H9 (cell line): ENCODE measurements at regions not wholly inside any gene's neighbourhood (a gene's known extent, or its start where the extent isn't known, plus 50 kb on each side); places are given as distances from the start of the nearest gene placed in this dataset.

Experiments
- DNase-seq: peaks from one replicate; pipeline ENCODE4 v3.0.0-alpha.2; 2017
- H2AFZ ChIP-seq: one replicate; pipeline ENCODE4 v1.6.1; 2013; ENCODE audit warnings: mild to moderate bottlenecking, low read length, control low read depth, moderate library complexity
- H2AK5ac ChIP-seq: 2 replicates; pipeline ENCODE4 v1.6.1; 2013; ENCODE audit warnings: low read length, control low read depth, mixed read lengths; ENCODE audit not compliant: insufficient read length
- H2BK120ac ChIP-seq: one replicate; pipeline ENCODE4 v1.6.1; 2013; ENCODE audit warnings: low read depth, mild to moderate bottlenecking, low read length, control low read depth, inconsistent platforms; ENCODE audit not compliant: poor library complexity, severe bottlenecking
- H2BK12ac ChIP-seq: 2 replicates; pipeline ENCODE4 v1.6.1; 2013; ENCODE audit warnings: low read length, control low read depth, mixed read lengths, low read depth; ENCODE audit not compliant: insufficient read length
- H2BK15ac ChIP-seq: 2 replicates; pipeline ENCODE4 v1.6.1; 2013; ENCODE audit warnings: low read depth, low read length, control low read depth
- H2BK20ac ChIP-seq: one replicate; pipeline ENCODE4 v1.6.1; 2013; ENCODE audit warnings: low read depth, mild to moderate bottlenecking, low read length, control low read depth, inconsistent platforms; ENCODE audit not compliant: poor library complexity, severe bottlenecking
- H2BK5ac ChIP-seq: 2 replicates; pipeline ENCODE4 v1.6.1; 2013; ENCODE audit warnings: low read length, control low read depth, mixed read lengths; ENCODE audit not compliant: insufficient read length
- H3K14ac ChIP-seq: 2 replicates; pipeline ENCODE4 v1.6.1; 2013; ENCODE audit warnings: low read length, control low read depth; ENCODE audit not compliant: insufficient read depth
- H3K18ac ChIP-seq: 2 replicates; pipeline ENCODE4 v1.6.1; 2013; ENCODE audit warnings: low read depth, mild to moderate bottlenecking, mixed read lengths, low read length, control low read depth; ENCODE audit not compliant: insufficient read length
- H3K23ac ChIP-seq: 2 replicates; pipeline ENCODE4 v1.6.1; 2013; ENCODE audit warnings: low read length, control low read depth, mixed read lengths, low read depth; ENCODE audit not compliant: insufficient read length
- H3K23me2 ChIP-seq: 2 replicates; pipeline ENCODE4 v1.6.1; 2013; ENCODE audit warnings: low read depth, mild to moderate bottlenecking, mixed read lengths, low read length, control low read depth; ENCODE audit not compliant: insufficient read length, poor library complexity, severe bottlenecking
- H3K27ac ChIP-seq: 2 replicates; pipeline ENCODE4 v1.5.1; 2013; ENCODE audit warnings: low read length, control low read depth, mixed read lengths, low read depth; ENCODE audit not compliant: insufficient read length
- H3K27me3 ChIP-seq: 2 replicates; pipeline ENCODE4 v1.6.1; 2013; ENCODE audit warnings: low read length, control low read depth, inconsistent platforms; ENCODE audit not compliant: insufficient read depth
- H3K4ac ChIP-seq: 2 replicates; pipeline ENCODE4 v1.6.1; 2013; ENCODE audit warnings: low read depth, mild to moderate bottlenecking, control low read depth, inconsistent platforms, low read length, moderate library complexity
- H3K4me1 ChIP-seq: 2 replicates; pipeline ENCODE4 v1.6.1; 2013; ENCODE audit warnings: low read length, control low read depth, inconsistent platforms; ENCODE audit not compliant: insufficient read depth
- H3K4me2 ChIP-seq: 2 replicates; pipeline ENCODE4 v1.6.1; 2013; ENCODE audit warnings: low read length, control low read depth, mixed read lengths; ENCODE audit not compliant: insufficient read length, insufficient read depth
- H3K56ac ChIP-seq: 2 replicates; pipeline ENCODE4 v1.6.1; 2013; ENCODE audit warnings: low read depth, mild to moderate bottlenecking, mixed read lengths, low read length, control low read depth; ENCODE audit not compliant: insufficient read length
- H3K79me1 ChIP-seq: 2 replicates; pipeline ENCODE4 v1.6.1; 2013; ENCODE audit warnings: low read depth, mild to moderate bottlenecking, moderate library complexity, low read length, control low read depth, inconsistent platforms; ENCODE audit not compliant: insufficient read depth, poor library complexity, severe bottlenecking
- H3K79me2 ChIP-seq: 2 replicates; pipeline ENCODE4 v1.6.1; 2013; ENCODE audit warnings: low read length, control low read depth, inconsistent platforms; ENCODE audit not compliant: insufficient read depth
- H3K9ac ChIP-seq: 2 replicates; pipeline ENCODE4 v1.6.1; 2013; ENCODE audit warnings: low read length, control low read depth, mixed read lengths; ENCODE audit not compliant: insufficient read length; ENCODE audit errors: extremely low read depth
- H3K9me3 ChIP-seq: one replicate; pipeline ENCODE4 v1.6.1; 2013; ENCODE audit warnings: low read depth, low read length, inconsistent platforms; ENCODE audit not compliant: control insufficient read depth
- H3T11ph ChIP-seq: one replicate; pipeline ENCODE4 v1.6.1; 2013; ENCODE audit warnings: mild to moderate bottlenecking, low read length, control low read depth, inconsistent platforms
- H4K20me1 ChIP-seq: one replicate; pipeline ENCODE4 v1.6.1; 2013; ENCODE audit not compliant: control insufficient read depth, insufficient read length, insufficient read depth
- H4K5ac ChIP-seq: 2 replicates; pipeline ENCODE4 v1.6.1; 2013; ENCODE audit warnings: low read depth, mild to moderate bottlenecking, mixed read lengths, low read length, control low read depth; ENCODE audit not compliant: insufficient read length
- H4K8ac ChIP-seq: replicated peaks from 2 replicates; pipeline ENCODE4 v1.6.1; 2013; ENCODE audit warnings: low read length, control low read depth, mixed read lengths, low read depth; ENCODE audit not compliant: insufficient read length
- H4K91ac ChIP-seq: 2 replicates; pipeline ENCODE4 v1.6.1; 2013; ENCODE audit warnings: low read depth, mild to moderate bottlenecking, moderate library complexity, mixed read lengths, low read length, control low read depth; ENCODE audit not compliant: insufficient read length
- H3K27ac Mint-ChIP-seq, 3 experiments: 2 replicates in 2 of 3; 3 replicates in 1 of 3; pipeline ENCODE4 v1.8.0; 2020 to 2021; ENCODE audit warnings: mixed read lengths in 3 of 3, mild to moderate bottlenecking in 1 of 3, moderate library complexity in 1 of 3
- H3K27me3 Mint-ChIP-seq: 2 replicates; pipeline ENCODE4 v1.8.0; 2021; ENCODE audit warnings: low read depth, mild to moderate bottlenecking, moderate library complexity, mixed read lengths
- H3K36me3 Mint-ChIP-seq, 3 experiments: 2 replicates in 2 of 3; 3 replicates in 1 of 3; pipeline ENCODE4 v1.8.0; 2020 to 2021; ENCODE audit warnings: low read depth in 3 of 3, mixed read lengths in 3 of 3; ENCODE audit not compliant: insufficient read depth in 1 of 3
- H3K4me1 Mint-ChIP-seq, 2 experiments: 2 replicates each; pipeline ENCODE4 v1.8.0; 2020; ENCODE audit warnings: mixed read lengths in 2 of 2
- H3K4me3 Mint-ChIP-seq, 2 experiments: 2 replicates in 1 of 2; 3 replicates in 1 of 2; pipeline ENCODE4 v1.8.0; 2020 to 2021; ENCODE audit warnings: mild to moderate bottlenecking in 2 of 2, mixed read lengths in 2 of 2, moderate library complexity in 1 of 2
- H3K9me3 Mint-ChIP-seq, 2 experiments: 2 replicates in 1 of 2; 3 replicates in 1 of 2; pipeline ENCODE4 v1.8.0; 2020; ENCODE audit warnings: mild to moderate bottlenecking in 2 of 2, mixed read lengths in 2 of 2, moderate library complexity in 1 of 2
- WGBS: extraction: QIAGEN DNeasy Blood & Tissue Kit; methylation state at CpG from one replicate; pipeline ENCODE4 v1.1.7; 2013; ENCODE audit warnings: missing lambda C conversion rate, low lambda C conversion rate, mixed read lengths; ENCODE audit not compliant: insufficient read length; ENCODE audit errors: extremely low coverage; 5-methylcytosine and 5-hydroxymethylcytosine counted together
- TF ChIP-seq, protein P1 (sequence below): fragments of 200-600 bp; sonication (generic); conservative IDR thresholded peaks from 3 replicates; pipeline ENCODE4 v1.8.0; 2021; ENCODE audit warnings: antibody characterized with exemption, mild to moderate bottlenecking

DNA sequence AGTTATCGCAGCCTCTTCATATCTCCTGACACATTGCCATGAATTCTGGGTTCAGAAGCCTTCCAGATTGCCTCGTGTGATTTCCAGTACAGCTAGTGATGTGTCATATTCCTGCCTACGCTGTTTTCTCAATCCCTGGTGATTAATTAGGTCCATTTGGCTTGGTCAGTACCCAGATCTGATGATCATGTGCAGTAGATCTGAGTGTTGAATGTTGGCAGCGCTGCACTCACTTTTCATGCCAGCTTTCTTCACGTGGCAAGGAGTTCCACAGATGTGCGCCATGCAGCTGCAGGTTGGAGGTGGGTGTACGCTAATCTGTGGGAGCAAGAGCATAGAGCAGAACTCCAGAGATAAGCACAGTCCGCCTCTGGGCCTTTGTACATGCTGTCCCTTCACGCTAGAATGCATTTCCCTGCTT lies 86.9 kb upstream of the COL6A5 start:
- no peak overlapping the region for H3K4me3 Mint-ChIP-seq
- no peak overlapping the region for H2BK5ac ChIP-seq
- no peak overlapping the region for H4K5ac ChIP-seq
- H3K27ac Mint-ChIP-seq: no peak overlapping the region
- H3K79me1 ChIP-seq: no peaks in the 10 kb centered on the region
- no peak overlapping the region for H3K23ac ChIP-seq
- H3K9ac ChIP-seq: no peak overlapping the region
- H3K27ac ChIP-seq: no peak overlapping the region
- no peak overlapping the region for H2BK20ac ChIP-seq
- H4K8ac ChIP-seq: no peak overlapping the region
- no peaks in the 10 kb centered on the region for H3K4me1 ChIP-seq
- peaks cover 4% of the 10 kb centered on the region for H3K27me3 Mint-ChIP-seq
- no peaks in the 10 kb centered on the region for H4K20me1 ChIP-seq
- no peak overlapping the region for H4K91ac ChIP-seq
- H2BK15ac ChIP-seq: no peak overlapping the region
- H3K18ac ChIP-seq: no peak overlapping the region
- no peaks in the 10 kb centered on the region for H3K9me3 ChIP-seq
- no peaks in the 10 kb centered on the region for H3K36me3 Mint-ChIP-seq
- no peak overlapping the region for H3T11ph ChIP-seq
- H2AK5ac ChIP-seq: no peak overlapping the region
- H3K23me2 ChIP-seq: no peaks in the 10 kb centered on the region
- no peaks in the 10 kb centered on the region for H3K9me3 Mint-ChIP-seq
- no peak overlapping the region for H2BK12ac ChIP-seq
- H3K14ac ChIP-seq: no peak overlapping the region
- no peak overlapping the region for H2BK120ac ChIP-seq
- TF ChIP-seq, protein P1, sequence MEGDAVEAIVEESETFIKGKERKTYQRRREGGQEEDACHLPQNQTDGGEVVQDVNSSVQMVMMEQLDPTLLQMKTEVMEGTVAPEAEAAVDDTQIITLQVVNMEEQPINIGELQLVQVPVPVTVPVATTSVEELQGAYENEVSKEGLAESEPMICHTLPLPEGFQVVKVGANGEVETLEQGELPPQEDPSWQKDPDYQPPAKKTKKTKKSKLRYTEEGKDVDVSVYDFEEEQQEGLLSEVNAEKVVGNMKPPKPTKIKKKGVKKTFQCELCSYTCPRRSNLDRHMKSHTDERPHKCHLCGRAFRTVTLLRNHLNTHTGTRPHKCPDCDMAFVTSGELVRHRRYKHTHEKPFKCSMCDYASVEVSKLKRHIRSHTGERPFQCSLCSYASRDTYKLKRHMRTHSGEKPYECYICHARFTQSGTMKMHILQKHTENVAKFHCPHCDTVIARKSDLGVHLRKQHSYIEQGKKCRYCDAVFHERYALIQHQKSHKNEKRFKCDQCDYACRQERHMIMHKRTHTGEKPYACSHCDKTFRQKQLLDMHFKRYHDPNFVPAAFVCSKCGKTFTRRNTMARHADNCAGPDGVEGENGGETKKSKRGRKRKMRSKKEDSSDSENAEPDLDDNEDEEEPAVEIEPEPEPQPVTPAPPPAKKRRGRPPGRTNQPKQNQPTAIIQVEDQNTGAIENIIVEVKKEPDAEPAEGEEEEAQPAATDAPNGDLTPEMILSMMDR: no peak
- no peaks in the 10 kb centered on the region for H3K79me2 ChIP-seq
- peaks cover 9% of the 10 kb centered on the region in 2 experiments for H3K4me1 Mint-ChIP-seq
- H3K27me3 ChIP-seq: no peaks in the 10 kb centered on the region
- no peak overlapping the region for H2AFZ ChIP-seq
- H3K4me2 ChIP-seq: no peak overlapping the region
- no peak for DNase-seq
- H3K56ac ChIP-seq: no peak overlapping the region
- no peak overlapping the region for H3K4ac ChIP-seq
- no CpG with 5 or more reads among the region's 9 CpGs for WGBS
